ENCODE measurements at regions not wholly inside any gene's neighbourhood (a gene's known extent, or its start where the extent isn't known, plus 50 kb on each side); places are given as distances from the start of the nearest gene placed in this dataset.

- Histone ChIP-seq H3K27me3 (ENCODE audit: low read length) (no peaks in the 10 kb centered on the region), H3K4me3 (ENCODE audit: low read length) (no peak overlapping the region), H3K9me2 (replicated peaks; ENCODE audit: low read length) (no peaks in the 10 kb centered on the region), H3K9me3 (ENCODE audit: low read length) (no peaks in the 10 kb centered on the region), H4K20me1 (ENCODE audit: low read length) (no peaks in the 10 kb centered on the region), H3K79me2 (ENCODE audit: low read length) (no peaks in the 10 kb centered on the region), H3F3A (ENCODE audit: low read length, unreplicated experiment) (no peaks in the 10 kb centered on the region), H3K9ac (ENCODE audit: low read length) (no peak overlapping the region), H3K4me1 (ENCODE audit: insufficient read depth, low read length) (no peaks in the 10 kb centered on the region), H3K27ac (ENCODE audit: low read length) (no peak overlapping the region), H3K36me3 (ENCODE audit: low read depth, low read length) (no peaks in the 10 kb centered on the region), H2AFZ (ENCODE audit: low read length) (no peak overlapping the region), H3K4me2 (ENCODE audit: low read length) (no peak overlapping the region)
- no peak for DNase-seq
- TF ChIP-seq EZH2 (IDR thresholded peaks at IDR 0.05; ENCODE audit: low read length, unreplicated experiment) (no peak), CTCF (conservative IDR thresholded peaks at IDR 0.05; ENCODE audit: low read depth, low read length) (no peak), EZH2phosphoT487 (IDR thresholded peaks at IDR 0.05; ENCODE audit: borderline replicate concordance, low read length) (no peak)
- ChIA-PET CTCF (no interaction called here), POLR2A (ENCODE audit: unreplicated experiment) (no interaction called here)
- intact Hi-C loops (cut with micrococcal nuclease): no loop called here
- no peak for ATAC-seq
- no TSS peak for BruUV-seq (replicated peaks)
These were observed 522.4 kb upstream of the RPS6KA3 start for GRCh38 chrX:20789103-20789502.

GRCh38 chrX:20767346-20767745 is 500.6 kb upstream of the RPS6KA3 start:
- intact Hi-C loops (cut with micrococcal nuclease): no loop called here
- TF ChIP-seq EZH2phosphoT487 (IDR thresholded peaks at IDR 0.05; ENCODE audit: borderline replicate concordance, low read length) (no peak), CTCF (conservative IDR thresholded peaks at IDR 0.05; ENCODE audit: low read depth, low read length) (no peak), EZH2 (IDR thresholded peaks at IDR 0.05; ENCODE audit: low read length, unreplicated experiment) (no peak)
- Histone ChIP-seq H3K4me3 (ENCODE audit: low read length) (no peak overlapping the region), H4K20me1 (ENCODE audit: low read length) (no peaks in the 10 kb centered on the region), H3K36me3 (ENCODE audit: low read depth, low read length) (no peaks in the 10 kb centered on the region), H3K79me2 (ENCODE audit: low read length) (no peaks in the 10 kb centered on the region), H3K4me1 (ENCODE audit: insufficient read depth, low read length) (no peaks in the 10 kb centered on the region), H3K9me3 (ENCODE audit: low read length) (no peaks in the 10 kb centered on the region), H3K9me2 (replicated peaks; ENCODE audit: low read length) (no peaks in the 10 kb centered on the region), H3K9ac (ENCODE audit: low read length) (no peak overlapping the region), H3F3A (ENCODE audit: low read length, unreplicated experiment) (no peaks in the 10 kb centered on the region), H2AFZ (ENCODE audit: low read length) (no peak overlapping the region), H3K4me2 (ENCODE audit: low read length) (no peak overlapping the region), H3K27me3 (ENCODE audit: low read length) (no peaks in the 10 kb centered on the region), H3K27ac (ENCODE audit: low read length) (no peak overlapping the region)
- no peak for ATAC-seq
- ChIA-PET CTCF (no interaction called here), POLR2A (ENCODE audit: unreplicated experiment) (no interaction called here)
- no TSS peak for BruUV-seq (replicated peaks)
- DNase-seq: no peak

- no peaks in the 10 kb centered on the region for H3K4me1 ChIP-seq (ENCODE audit: insufficient read depth, low read length)
- TF ChIP-seq CTCF (conservative IDR thresholded peaks at IDR 0.05; ENCODE audit: low read depth, low read length) (no peak), EZH2phosphoT487 (IDR thresholded peaks at IDR 0.05; ENCODE audit: borderline replicate concordance, low read length) (no peak), EZH2 (IDR thresholded peaks at IDR 0.05; ENCODE audit: low read length, unreplicated experiment) (no peak)
- intact Hi-C loops (cut with micrococcal nuclease): no loop called here
- H3K9me3 ChIP-seq (ENCODE audit: low read length): no peaks in the 10 kb centered on the region
- no peak overlapping the region for H3K4me3 ChIP-seq (ENCODE audit: low read length)
- H3F3A ChIP-seq (ENCODE audit: low read length, unreplicated experiment): no peaks in the 10 kb centered on the region
- ChIA-PET POLR2A (ENCODE audit: unreplicated experiment) (no interaction called here), CTCF (no interaction called here)
- H3K27ac ChIP-seq (ENCODE audit: low read length): no peak overlapping the region
- DNase-seq: no peak
- no peak overlapping the region for H2AFZ ChIP-seq (ENCODE audit: low read length)
- H3K27me3 ChIP-seq (ENCODE audit: low read length): no peaks in the 10 kb centered on the region
- H3K9me2 ChIP-seq (replicated peaks; ENCODE audit: low read length): no peaks in the 10 kb centered on the region
- H3K36me3 ChIP-seq (ENCODE audit: low read depth, low read length): no peaks in the 10 kb centered on the region
- H3K79me2 ChIP-seq (ENCODE audit: low read length): no peaks in the 10 kb centered on the region
- no peak overlapping the region for H3K4me2 ChIP-seq (ENCODE audit: low read length)
- no peak for ATAC-seq
- BruUV-seq (replicated peaks): no TSS peak
- H4K20me1 ChIP-seq (ENCODE audit: low read length): no peaks in the 10 kb centered on the region
- no peak overlapping the region for H3K9ac ChIP-seq (ENCODE audit: low read length)
These were observed 489.9 kb upstream of the RPS6KA3 start for GRCh38 chrX:20756585-20756984.

All from PC-3 (cell line).